GM19351 (cell line): ENCODE measurements at regions not wholly inside any gene's neighbourhood (a gene's known extent, or its start where the extent isn't known, plus 50 kb on each side); places are given as distances from the start of the nearest gene placed in this dataset.
"Not testable (repeated sequence)": the region's sequence is repeated elsewhere in the genome, so short reads cannot be mapped to it uniquely, and the experiment has no call there.

ENCODE experiments used
- ATAC-seq: cut with Tn5 transposase; IDR thresholded peaks from one replicate; pipeline ENCODE4 v1.9.1; 2021; ENCODE audit warnings: mild to moderate bottlenecking, moderate library complexity; ENCODE audit not compliant: unreplicated experiment

DNA sequence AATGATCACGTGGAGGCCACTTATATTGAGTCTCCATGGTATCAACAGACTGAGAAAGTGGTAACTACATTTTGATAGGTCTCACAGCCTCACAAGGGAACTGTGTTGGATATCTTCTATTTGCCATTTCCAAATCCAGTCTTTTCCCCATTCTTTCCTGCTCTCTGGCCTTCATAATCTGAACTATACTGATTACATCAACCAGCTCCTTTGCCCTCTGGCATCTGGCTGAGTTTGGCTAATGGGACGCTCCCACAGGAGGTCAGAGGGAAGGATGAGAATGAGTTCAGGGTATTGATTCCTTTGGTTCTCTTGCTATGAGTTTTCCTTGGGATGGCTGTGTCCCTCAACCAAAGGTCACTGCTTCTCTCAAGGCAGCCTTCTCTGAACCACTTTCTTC, 152.6 kb downstream of the RTL9 start:
- ATAC-seq: no peak

- no peak for ATAC-seq
Measured at GRCh38 chrX:110512341-110512740, 153.7 kb downstream of the RTL9 start.

DNA sequence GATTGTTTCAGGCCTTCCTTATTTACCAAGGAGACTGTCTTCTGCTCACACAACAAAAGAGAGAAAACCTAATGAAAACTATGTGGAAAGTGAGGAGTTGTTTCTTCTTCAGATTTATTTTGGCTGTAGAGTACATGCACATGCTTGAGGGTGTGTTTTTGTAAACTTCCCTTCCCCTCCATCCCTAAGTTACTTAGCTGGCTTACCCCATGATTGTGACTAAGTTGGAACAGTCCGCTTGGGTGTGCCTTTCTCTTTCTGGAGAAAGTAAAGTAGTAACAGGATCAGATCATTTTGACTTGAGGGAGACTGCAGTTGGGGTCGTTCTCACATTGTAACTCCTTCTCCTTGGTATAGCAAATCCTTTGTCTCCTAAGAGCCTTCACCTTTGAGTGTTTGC, 155.9 kb downstream of the RTL9 start:
- ATAC-seq: no peak

- ATAC-seq: no peak
Measured at GRCh38 chrX:110519501-110519900, 160.9 kb downstream of the RTL9 start.

DNA sequence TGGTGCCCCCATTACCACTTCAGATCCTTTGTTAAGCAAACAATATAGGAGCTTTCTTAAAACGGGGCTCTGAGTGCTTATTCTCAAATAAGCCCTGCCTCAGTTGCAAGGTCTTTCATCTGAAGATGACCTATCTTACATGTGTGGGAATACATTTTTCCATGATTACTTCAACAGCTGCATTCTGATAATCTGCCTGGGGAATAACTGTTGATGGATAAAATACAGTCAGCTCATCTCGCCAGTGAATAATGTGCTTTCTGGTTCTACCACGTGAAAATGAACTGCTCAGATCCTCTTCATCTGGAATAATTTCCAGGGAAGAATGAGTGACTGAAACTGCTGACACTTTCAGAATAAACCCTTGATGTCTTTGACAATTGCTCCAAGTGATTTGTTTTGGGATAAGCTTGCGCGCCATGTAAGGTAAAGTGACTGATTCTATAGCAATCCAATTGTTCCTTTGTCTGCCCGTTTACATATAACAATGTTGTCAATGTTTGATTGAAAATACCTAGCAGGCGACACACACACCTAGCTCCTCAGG, 161.3 kb downstream of the RTL9 start:
- no peak for ATAC-seq

GRCh38 chrX:110520652-110521051, 162.0 kb downstream of the RTL9 start:
- ATAC-seq: not testable (repeated sequence)

DNA sequence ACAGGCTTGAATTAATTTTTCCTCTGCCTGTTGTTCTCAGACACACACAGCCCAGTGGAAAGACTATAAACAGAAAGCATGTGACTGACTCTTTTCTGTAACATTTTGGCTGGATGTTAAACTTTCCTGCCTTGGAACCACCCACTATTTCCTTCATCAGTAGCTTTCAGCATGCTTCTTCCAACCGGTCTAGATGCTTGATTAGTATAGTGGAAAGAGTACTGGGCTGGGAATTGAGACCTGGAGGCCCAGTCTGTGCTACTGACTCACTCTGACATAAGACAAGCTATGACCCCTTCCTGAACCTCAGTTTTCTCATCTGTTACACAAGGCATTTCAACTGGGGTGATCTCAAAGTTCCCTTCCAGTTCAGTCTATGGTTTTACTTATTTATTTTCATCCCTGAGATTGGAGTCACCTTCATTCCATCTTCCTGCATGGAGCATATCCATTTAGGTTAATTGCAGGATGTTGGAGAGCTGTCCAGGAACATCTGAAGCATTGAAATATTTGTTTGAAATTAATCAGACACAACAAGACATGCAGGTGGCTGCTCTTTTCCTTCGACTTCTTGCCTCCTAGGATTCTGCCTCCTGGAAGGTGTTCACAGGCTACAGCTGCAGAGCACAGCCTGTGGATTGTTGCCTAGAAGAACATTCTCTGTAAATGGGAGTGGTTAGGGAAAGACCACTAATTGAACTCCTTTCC, 173.4 kb downstream of the RTL9 start:
- no peak for ATAC-seq

DNA sequence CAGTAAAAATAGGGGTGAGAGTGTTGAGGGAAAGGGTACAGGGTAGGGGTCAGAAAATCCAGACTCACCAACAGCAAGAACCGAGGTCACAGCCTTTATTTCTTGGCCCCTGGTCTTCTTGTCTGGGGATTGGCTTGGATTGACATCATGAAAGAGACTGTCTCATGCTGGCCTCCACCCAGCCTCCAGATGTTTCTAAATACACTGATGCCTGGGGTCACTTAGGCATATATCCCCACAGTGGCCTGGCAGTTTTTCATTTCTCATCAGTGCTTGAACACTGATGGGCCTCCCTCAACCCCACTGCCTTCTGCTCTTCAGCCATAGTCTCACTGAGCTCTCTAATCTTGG, 173.9 kb downstream of the RTL9 start:
- ATAC-seq: no peak

- no peak for ATAC-seq
Measured at GRCh38 chrX:110536816-110537215, 178.2 kb downstream of the RTL9 start.

GRCh38 chrX:110541266-110541665, 182.6 kb downstream of the RTL9 start:
- no peak for ATAC-seq

GRCh38 chrX:110550854-110551253, 192.2 kb downstream of the RTL9 start:
- not testable (repeated sequence) for ATAC-seq

- no peak for ATAC-seq
Measured at GRCh38 chrX:110557864-110558263, 199.2 kb downstream of the RTL9 start.

GRCh38 chrX:110558406-110558805, 199.8 kb downstream of the RTL9 start:
- no peak for ATAC-seq

DNA sequence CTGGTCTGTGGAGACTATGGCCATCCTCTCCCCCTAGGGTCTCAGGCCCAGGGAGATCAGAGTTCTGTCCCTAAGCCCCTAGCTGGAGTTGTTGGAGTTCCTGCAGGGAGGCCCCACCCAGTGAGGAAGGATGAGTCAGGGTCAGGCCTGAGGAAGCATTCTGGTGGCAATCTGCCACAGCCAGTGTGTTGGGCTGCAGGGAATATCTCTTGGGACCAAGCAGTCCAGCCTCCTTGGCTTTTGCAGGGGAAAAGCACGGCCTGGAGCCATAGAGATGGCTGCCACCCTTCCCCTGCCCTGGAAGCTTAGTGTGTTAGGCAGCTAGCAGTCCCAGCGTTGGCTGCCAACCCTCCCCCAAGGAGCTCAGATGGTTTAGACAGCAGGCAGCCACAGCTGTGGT, 202.4 kb downstream of the RTL9 start:
- no peak for ATAC-seq

- ATAC-seq: no peak
Measured at GRCh38 chrX:110563282-110563681, 204.6 kb downstream of the RTL9 start.

GRCh38 chrX:110568441-110568840, 209.8 kb downstream of the RTL9 start:
- ATAC-seq: no peak

DNA sequence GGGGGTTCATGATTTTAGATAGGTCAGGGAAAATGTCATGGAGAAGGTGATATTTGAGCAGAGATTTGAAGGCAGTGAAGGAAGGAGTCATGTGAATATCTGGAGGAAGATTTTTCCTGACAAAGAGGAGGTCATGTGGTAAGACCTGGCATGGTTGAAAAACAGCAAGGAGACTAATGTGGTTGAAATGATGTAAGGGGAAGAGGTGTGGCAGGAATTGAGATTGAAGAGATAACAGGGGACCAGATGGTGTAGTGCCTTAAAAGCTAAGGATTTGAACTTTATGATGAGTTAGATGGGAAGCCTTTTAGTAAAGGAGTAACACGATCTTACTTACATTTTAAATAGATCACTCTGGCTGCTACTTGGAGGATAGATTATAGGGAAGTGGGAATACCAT, 210.9 kb downstream of the RTL9 start:
- ATAC-seq: no peak

DNA sequence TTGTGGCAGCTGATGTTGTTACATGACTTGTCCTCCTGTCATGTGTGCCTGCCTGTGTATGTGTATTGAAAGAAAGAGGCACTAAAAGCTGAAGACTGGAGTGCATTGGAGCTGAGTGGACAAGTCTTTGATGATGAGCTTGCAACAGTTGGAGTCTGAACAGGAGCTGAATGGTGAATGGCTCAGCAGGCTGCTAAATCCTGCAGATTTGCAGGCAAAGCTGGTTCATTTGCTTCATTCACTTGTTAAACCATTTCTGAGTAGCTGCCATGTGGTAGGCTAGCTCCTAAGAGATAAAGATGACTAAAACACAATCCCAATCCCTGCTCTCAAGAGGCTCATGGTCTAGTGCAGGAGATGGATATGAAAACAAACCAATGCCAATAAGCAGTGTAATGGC, 217.3 kb downstream of the CHRDL1 start:
- ATAC-seq: no peak

GRCh38 chrX:110584083-110584482, 211.5 kb downstream of the CHRDL1 start:
- ATAC-seq: no peak

DNA sequence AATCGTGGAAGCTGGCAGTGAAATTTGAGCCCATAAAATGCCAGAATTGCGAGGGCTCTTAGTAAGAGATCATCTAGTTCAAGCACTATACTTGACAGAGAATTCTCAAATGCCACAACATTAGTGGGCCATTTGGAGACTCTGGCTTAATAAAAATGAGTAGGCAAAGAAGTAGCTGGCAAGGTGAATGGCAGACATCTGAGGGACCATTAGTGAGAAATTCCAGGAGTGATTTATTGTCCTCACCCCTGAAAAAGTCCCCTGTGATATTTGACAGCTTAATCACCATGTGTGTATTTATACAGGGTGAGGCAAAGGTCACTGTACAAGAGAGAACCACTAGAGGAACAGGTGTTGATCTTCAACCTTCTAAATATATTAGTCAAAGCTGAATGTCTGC, 207.5 kb downstream of the CHRDL1 start:
- ATAC-seq: no peak

DNA sequence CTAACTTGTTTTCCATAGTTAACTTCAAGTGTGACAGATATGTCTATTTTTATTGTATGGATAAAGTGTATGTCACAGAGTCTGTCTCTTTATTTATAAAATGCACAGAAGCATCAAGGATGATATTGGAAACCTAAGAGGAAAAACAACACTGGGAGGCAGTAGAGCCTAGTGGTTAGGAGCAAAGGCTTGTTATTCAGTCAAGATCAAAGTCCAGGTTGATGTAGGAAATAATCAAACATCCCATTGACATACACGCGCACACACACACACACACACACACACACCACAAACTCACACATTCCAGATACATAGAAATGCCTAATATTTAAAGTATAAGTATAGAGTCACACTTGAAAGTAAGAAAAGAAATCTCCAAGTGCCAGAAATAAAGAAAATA, 206.8 kb downstream of the CHRDL1 start:
- ATAC-seq: no peak

DNA sequence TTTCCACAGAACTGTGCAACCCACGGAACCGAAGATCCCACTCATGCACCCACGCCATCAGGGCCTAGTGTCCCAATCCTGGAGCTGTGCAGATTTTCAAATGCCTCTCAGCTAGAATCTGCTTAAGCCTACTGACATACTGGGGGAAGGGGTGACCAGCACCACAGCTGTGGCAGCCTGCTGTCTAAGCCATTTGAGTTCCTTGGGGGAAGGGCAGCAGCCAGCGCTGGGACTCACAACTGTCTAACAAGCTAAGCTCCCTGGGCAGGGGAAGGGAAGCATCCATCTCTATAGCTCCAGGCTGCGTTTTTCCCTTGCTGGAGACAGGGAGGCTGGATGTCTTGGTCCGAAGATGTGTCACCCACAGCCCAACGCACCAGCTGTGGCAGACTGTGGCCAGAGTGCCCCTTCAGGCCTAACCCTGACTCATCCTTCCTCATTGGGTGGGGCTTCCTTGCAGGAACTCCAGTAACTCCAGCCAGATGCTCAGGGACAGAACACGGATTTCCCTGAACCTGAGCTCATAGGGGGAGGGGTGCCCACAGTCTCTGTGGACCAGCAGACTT, 194.8 kb downstream of the CHRDL1 start:
- no peak for ATAC-seq

DNA sequence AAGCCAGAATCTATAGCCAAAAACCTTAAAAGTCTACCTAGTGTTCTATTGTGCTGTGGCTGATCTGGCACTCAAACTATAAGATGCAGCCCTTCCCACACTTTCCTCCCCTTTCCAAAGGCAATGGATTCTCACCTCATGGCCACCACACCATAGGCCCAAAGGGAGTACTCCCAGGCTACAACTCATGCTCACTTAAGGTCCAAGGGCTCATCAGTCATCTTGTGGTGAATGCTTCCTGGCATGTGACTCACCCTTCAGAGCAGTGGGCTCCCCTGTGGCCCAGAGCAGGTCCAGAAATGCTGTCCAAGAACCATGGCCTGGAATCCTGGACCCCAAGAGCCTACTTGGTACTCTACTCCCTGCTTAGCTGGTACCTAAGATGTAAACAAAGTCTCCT, 181.0 kb downstream of the CHRDL1 start:
- ATAC-seq: no peak
